Astrocyte of the spinal cord (primary cell): ENCODE measurements at regions not wholly inside any gene's neighbourhood (a gene's known extent, or its start where the extent isn't known, plus 50 kb on each side); places are given as distances from the start of the nearest gene placed in this dataset.
"Not testable (repeated sequence)": the region's sequence is repeated elsewhere in the genome, so short reads cannot be mapped to it uniquely, and the experiment has no call there.

ENCODE experiments used
- DNase-seq: peaks from one replicate; pipeline ENCODE4 v3.0.0; 2011; ENCODE audit warnings: low read depth, low spot score
- H3K4me3 ChIP-seq: 2 replicates; pipeline ENCODE4 v1.5.1; 2011; ENCODE audit warnings: low read depth, mild to moderate bottlenecking, low read length, moderate library complexity
- CTCF ChIP-seq: IDR thresholded peaks from 2 replicates; pipeline ENCODE4 v1.5.1; 2012; ENCODE audit warnings: low read depth, mild to moderate bottlenecking, low read length, inconsistent platforms
- in situ Hi-C: cut with HindIII; loops from 2 replicates; pipeline ENCODE4 v1.10.0; 2017; ENCODE audit warnings: low sequenced_read_pairs

DNA sequence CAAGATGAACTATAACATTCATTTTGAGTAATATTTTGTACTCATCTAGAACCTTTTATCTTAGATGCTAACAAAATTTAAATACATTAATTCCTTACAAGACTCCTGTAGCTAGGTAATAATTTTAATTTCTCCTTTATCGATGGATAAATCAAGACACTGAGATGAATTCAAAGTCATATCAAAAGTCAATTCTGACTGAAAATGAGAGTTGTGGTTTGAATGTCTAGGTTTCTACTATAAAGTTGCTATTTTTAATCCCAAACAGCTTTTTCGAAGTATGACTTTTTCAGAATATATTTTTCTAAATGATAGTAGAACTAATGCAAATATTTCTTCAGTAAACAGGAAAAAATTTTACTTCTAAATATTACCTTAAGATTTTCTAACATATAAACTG lies 491.7 kb upstream of the FAM174A start:
- in situ Hi-C loops = no loop called here
- no peak for DNase-seq
- H3K4me3 ChIP-seq = no peak overlapping the region
- TF ChIP-seq CTCF = no peak

- in situ Hi-C loops = no loop called here
- DNase-seq = no peak
- no peak overlapping the region for H3K4me3 ChIP-seq
- no peak for TF ChIP-seq CTCF
These were observed 508.6 kb upstream of the FAM174A start for GRCh38 chr5:100026606-100027005.

DNA sequence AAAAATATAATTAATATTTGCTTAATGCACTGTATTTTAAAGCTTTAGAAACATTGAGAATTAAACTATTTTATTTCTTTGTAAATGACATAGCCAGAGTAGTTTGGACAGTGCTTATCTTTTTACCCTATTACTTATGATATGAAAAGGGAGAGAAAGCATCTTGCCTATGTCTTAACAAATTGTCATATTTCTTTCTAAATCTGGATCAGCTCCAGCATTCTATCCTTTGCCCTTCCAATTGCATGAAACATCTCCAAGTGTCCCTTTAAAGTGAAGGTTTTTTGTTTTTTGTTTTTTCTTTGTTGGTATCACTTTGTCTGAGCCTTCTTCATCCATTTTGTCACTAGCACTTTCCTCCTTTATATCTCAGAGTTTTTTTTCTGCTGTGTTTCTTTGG lies 511.6 kb upstream of the FAM174A start:
- in situ Hi-C loops = no loop called here
- no peak for TF ChIP-seq CTCF
- no peak overlapping the region for H3K4me3 ChIP-seq

DNA sequence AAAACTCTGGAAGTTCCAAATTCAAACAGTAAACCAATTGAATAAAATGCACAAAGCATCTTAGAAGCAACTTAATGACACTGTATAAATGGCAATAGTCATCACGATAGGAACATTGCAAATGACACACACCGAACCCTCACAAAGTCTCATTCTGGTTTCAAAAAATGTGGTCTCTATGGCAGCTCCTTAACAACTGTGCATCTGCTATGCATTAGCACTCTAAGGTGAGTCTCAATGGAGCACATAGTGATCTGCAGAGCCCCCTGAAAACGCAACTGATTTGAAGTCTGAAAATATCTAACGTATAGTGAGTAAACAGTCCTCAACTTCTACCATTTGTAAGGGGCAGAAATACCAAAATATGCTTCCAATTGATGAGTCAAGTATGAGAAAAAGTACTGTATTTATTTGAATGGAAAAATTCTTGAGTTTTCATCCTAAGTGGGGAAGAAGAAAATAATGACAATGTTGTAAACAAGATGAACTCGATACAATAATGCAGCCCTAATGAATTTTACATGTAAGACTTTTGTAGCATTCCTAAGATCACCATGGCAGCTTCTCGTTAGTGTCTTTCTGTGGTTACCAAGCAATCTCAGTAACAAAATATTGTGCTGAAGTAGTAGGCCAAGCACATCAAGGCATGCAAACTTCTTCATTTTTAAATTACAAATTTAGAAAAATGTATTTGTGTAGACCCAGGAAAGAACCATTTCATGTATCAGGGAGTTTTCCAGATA lies 517.5 kb upstream of the FAM174A start:
- no peak overlapping the region for H3K4me3 ChIP-seq
- in situ Hi-C loops = no loop called here
- no peak for TF ChIP-seq CTCF
- DNase-seq = no peak

More for the DNA sequence above, 511.6 kb upstream of the FAM174A start:
- DNase-seq = no peak

DNA sequence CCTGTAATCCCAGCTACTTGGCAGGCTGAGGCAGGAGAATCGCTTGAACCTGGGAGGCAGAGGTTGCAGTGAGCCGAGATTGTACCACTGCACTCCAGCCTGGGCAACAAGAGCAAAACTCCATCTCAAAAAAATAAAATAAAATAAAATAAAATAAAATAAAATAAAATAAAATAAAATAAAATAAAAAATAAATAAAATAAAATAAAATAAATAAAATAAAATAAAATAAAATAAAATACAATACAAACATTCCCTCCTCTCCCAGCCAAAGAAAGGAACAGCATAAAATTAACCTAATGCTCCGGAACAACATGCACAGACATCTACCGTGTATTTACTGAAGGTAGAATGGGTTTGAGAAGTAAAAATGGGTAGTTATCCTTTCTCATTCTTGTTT lies 521.9 kb upstream of the FAM174A start:
- H3K4me3 ChIP-seq, in situ Hi-C loops, DNase-seq: not testable (repeated sequence)

DNA sequence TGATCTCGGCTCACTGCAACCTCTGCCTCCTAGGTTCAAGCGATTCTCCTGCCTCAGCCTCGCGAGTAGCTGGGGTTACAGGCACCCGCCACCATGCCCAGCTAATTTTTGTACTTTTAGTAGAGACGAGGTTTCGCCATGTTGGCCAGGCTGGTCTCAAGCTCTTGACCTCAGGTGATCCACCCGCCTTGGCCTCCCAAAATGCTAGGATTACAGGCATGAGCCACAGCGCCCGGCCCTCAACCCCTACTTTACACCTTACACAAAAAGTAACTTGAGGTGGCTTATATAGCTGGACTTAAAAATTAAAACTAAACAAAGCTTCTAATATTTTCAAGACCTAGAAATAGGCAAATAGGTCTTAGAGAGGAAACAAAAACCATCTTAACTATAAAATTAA lies 524.0 kb upstream of the FAM174A start:
- DNase-seq, in situ Hi-C loops, H3K4me3 ChIP-seq: not testable (repeated sequence)

GRCh38 chr5:100004969-100005368 lies 530.2 kb upstream of the FAM174A start:
- H3K4me3 ChIP-seq = no peak overlapping the region
- in situ Hi-C loops = no loop called here
- no peak for TF ChIP-seq CTCF
- no peak for DNase-seq

DNA sequence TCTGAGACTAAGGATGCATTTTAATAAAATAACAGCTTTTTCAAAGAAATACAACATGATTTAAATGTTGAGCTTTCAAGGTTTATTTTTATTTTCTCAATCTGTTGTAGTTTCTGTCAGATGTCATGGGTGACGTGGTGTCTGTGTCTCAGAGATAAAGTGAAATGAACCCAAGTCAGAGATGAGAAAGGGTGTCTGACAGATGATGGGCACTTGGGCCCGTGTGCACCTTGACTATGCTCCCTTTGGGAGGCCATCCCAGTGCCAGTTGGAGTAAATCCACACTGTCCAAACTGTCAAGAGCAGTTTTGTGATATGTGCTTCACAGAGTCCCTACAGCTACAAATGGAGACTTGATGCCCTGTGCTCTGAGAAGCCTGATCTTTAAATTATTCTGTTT lies 536.9 kb upstream of the FAM174A start:
- in situ Hi-C loops = no loop called here
- H3K4me3 ChIP-seq = no peak overlapping the region
- TF ChIP-seq CTCF = no peak
- no peak for DNase-seq
